CD4-positive, CD25-positive, alpha-beta regulatory T cell (primary cell): ENCODE measurements at regions not wholly inside any gene's neighbourhood (a gene's known extent, or its start where the extent isn't known, plus 50 kb on each side); places are given as distances from the start of the nearest gene placed in this dataset.

Source experiments
- ATAC-seq, 2 donors: fragments of 150-1000 bp; cut with Tn5 transposase; one replicate each; pipeline ENCODE4 v1.10.0; 2021; ENCODE audit warnings: low read depth in 2 of 2, moderate number of reproducible peaks in 2 of 2, moderate library complexity in 1 of 2
- DNase-seq, 3 donors: peaks; one replicate each; pipeline versions ENCODE4 v3.0.0 to v3.0.0-alpha.2; 2012 to 2022; ENCODE audit warnings: mixed read lengths in 1 of 3
- H3K27ac ChIP-seq: one replicate; pipeline ENCODE4 v1.7.0; 2013; ENCODE audit warnings: mild to moderate bottlenecking, low read length; ENCODE audit not compliant: insufficient read depth, poor library complexity, severe bottlenecking
- H3K27me3 ChIP-seq: one replicate; pipeline ENCODE4 v1.7.0; 2013; ENCODE audit warnings: low read length; ENCODE audit not compliant: control insufficient read depth, insufficient read depth
- H3K36me3 ChIP-seq: one replicate; pipeline ENCODE4 v1.7.0; 2013; ENCODE audit warnings: mild to moderate bottlenecking, low read length, moderate library complexity; ENCODE audit not compliant: control insufficient read depth, insufficient read depth
- H3K4me1 ChIP-seq: 2 replicates; pipeline ENCODE4 v1.7.0; 2013; ENCODE audit warnings: mild to moderate bottlenecking, low read length; ENCODE audit not compliant: insufficient read depth, control insufficient read depth, poor library complexity, severe bottlenecking
- H3K4me3 ChIP-seq: one replicate; pipeline ENCODE4 v1.7.0; 2013; ENCODE audit warnings: low read depth, mild to moderate bottlenecking, low read length, moderate library complexity
- H3K9me3 ChIP-seq, 2 experiments: 1 replicate in 1 of 2; 2 replicates in 1 of 2; pipeline ENCODE4 v1.7.0; 2013; ENCODE audit warnings: low read length in 2 of 2, mild to moderate bottlenecking in 1 of 2, moderate library complexity in 1 of 2; ENCODE audit not compliant: control insufficient read depth in 2 of 2
- H3K27ac Mint-ChIP-seq, 3 donors: one replicate each; pipeline ENCODE4 v1.8.0; 2020 to 2022; ENCODE audit warnings: mild to moderate bottlenecking in 3 of 3, mixed read lengths in 3 of 3, moderate library complexity in 2 of 3
- H3K27me3 Mint-ChIP-seq: one replicate; pipeline ENCODE4 v1.8.0; 2022; ENCODE audit warnings: mild to moderate bottlenecking, mixed read lengths
- H3K36me3 Mint-ChIP-seq: one replicate; pipeline ENCODE4 v1.8.0; 2020; ENCODE audit warnings: mixed read lengths
- H3K4me1 Mint-ChIP-seq, 4 donors: one replicate each; pipeline ENCODE4 v1.8.0; 2020 to 2022; ENCODE audit warnings: mixed read lengths in 4 of 4, mild to moderate bottlenecking in 1 of 4
- H3K4me3 Mint-ChIP-seq, 4 donors: one replicate each; pipeline ENCODE4 v1.8.0; 2020 to 2022; ENCODE audit warnings: mild to moderate bottlenecking in 4 of 4, mixed read lengths in 4 of 4, moderate library complexity in 3 of 4
- H3K9me3 Mint-ChIP-seq, 7 donors: one replicate each; pipeline ENCODE4 v1.8.0; 2020 to 2022; ENCODE audit warnings: mixed read lengths in 7 of 7, mild to moderate bottlenecking in 3 of 7, moderate library complexity in 2 of 7

GRCh38 chr1:67897270-67897949 lies 64.1 kb upstream of the GNG12 start:
- Mint-ChIP-seq H3K27me3 (peaks cover 6% of the 10 kb centered on the region), H3K4me1 (no peaks in the 10 kb centered on the region), H3K4me3 (no peak overlapping the region), H3K36me3 (no peaks in the 10 kb centered on the region), H3K9me3 (peaks cover 0 to 9% (median 3%) of the 10 kb centered on the region in 7 donors), H3K27ac (no peak overlapping the region)
- H3K36me3 ChIP-seq: no peaks in the 10 kb centered on the region
- no peaks in the 10 kb centered on the region for H3K4me1 ChIP-seq
- H3K9me3 ChIP-seq: no peaks in the 10 kb centered on the region
- no peak for ATAC-seq
- H3K4me3 ChIP-seq: no peak overlapping the region
- H3K27ac ChIP-seq: no peak overlapping the region
- peaks cover 2% of the 10 kb centered on the region for H3K27me3 ChIP-seq
- DNase-seq: no peak

- no peaks in the 10 kb centered on the region for H3K4me1 Mint-ChIP-seq
- no peak for DNase-seq
- no peak overlapping the region for H3K27ac Mint-ChIP-seq
- H3K27me3 Mint-ChIP-seq: peaks cover 6% of the 10 kb centered on the region
- Histone ChIP-seq H3K4me3 (no peak overlapping the region), H3K4me1 (no peaks in the 10 kb centered on the region), H3K27ac (no peak overlapping the region), H3K36me3 (no peaks in the 10 kb centered on the region), H3K27me3 (peaks cover 2% of the 10 kb centered on the region), H3K9me3 (no peaks in the 10 kb centered on the region)
- ATAC-seq: no peak
- no peaks in the 10 kb centered on the region for H3K36me3 Mint-ChIP-seq
- H3K9me3 Mint-ChIP-seq: peaks cover 0 to 4% (median 1%) of the 10 kb centered on the region in 7 donors
- no peak overlapping the region for H3K4me3 Mint-ChIP-seq
Measured at GRCh38 chr1:67896826-67897225, 63.6 kb upstream of the GNG12 start.

GRCh38 chr1:67894981-67895735 lies 61.9 kb upstream of the GNG12 start:
- Histone ChIP-seq H3K9me3 (no peaks in the 10 kb centered on the region), H3K36me3 (no peaks in the 10 kb centered on the region), H3K27me3 (peaks cover 2% of the 10 kb centered on the region), H3K4me3 (no peak overlapping the region), H3K27ac (no peak overlapping the region), H3K4me1 (no peaks in the 10 kb centered on the region)
- peaks cover 0 to 4% (median 1%) of the 10 kb centered on the region in 7 donors for H3K9me3 Mint-ChIP-seq
- no peak overlapping the region for H3K27ac Mint-ChIP-seq
- H3K27me3 Mint-ChIP-seq: peaks cover 6% of the 10 kb centered on the region
- H3K36me3 Mint-ChIP-seq: no peaks in the 10 kb centered on the region
- H3K4me3 Mint-ChIP-seq: no peak overlapping the region
- DNase-seq: no peak
- ATAC-seq: no peak
- H3K4me1 Mint-ChIP-seq: no peaks in the 10 kb centered on the region

GRCh38 chr1:67893126-67893495 lies 59.8 kb upstream of the GNG12 start:
- peaks cover 2% of the 10 kb centered on the region for H3K27me3 ChIP-seq
- no peak overlapping the region for H3K27ac ChIP-seq
- no peaks in the 10 kb centered on the region for H3K36me3 ChIP-seq
- DNase-seq (no peak), ATAC-seq (no peak)
- H3K4me1 Mint-ChIP-seq: no peaks in the 10 kb centered on the region
- H3K9me3 Mint-ChIP-seq: peaks cover 0 to 4% (median 0%) of the 10 kb centered on the region in 7 donors
- no peaks in the 10 kb centered on the region for H3K36me3 Mint-ChIP-seq
- no peaks in the 10 kb centered on the region for H3K4me1 ChIP-seq
- no peak overlapping the region for H3K4me3 Mint-ChIP-seq
- H3K27ac Mint-ChIP-seq: no peak overlapping the region
- peaks cover 6% of the 10 kb centered on the region for H3K27me3 Mint-ChIP-seq
- H3K9me3 ChIP-seq: no peaks in the 10 kb centered on the region
- no peak overlapping the region for H3K4me3 ChIP-seq

- H3K9me3 ChIP-seq: no peaks in the 10 kb centered on the region
- Mint-ChIP-seq H3K4me1 (no peaks in the 10 kb centered on the region), H3K36me3 (no peaks in the 10 kb centered on the region)
Measured at GRCh38 chr1:67892476-67893125, 59.3 kb upstream of the GNG12 start.

GRCh38 chr1:67890857-67891256 lies 57.6 kb upstream of the GNG12 start:
- Mint-ChIP-seq H3K4me3 (no peak overlapping the region), H3K27me3 (peaks cover 6% of the 10 kb centered on the region), H3K9me3 (peaks cover 0 to 1% (median 0%) of the 10 kb centered on the region in 7 donors), H3K36me3 (no peaks in the 10 kb centered on the region), H3K4me1 (no peaks in the 10 kb centered on the region), H3K27ac (no peak overlapping the region)
- H3K4me3 ChIP-seq: no peak overlapping the region
- no peaks in the 10 kb centered on the region for H3K27me3 ChIP-seq
- no peak overlapping the region for H3K27ac ChIP-seq
- no peaks in the 10 kb centered on the region for H3K4me1 ChIP-seq
- no peaks in the 10 kb centered on the region for H3K9me3 ChIP-seq
- no peak for DNase-seq
- no peak for ATAC-seq
- no peaks in the 10 kb centered on the region for H3K36me3 ChIP-seq

More at GRCh38 chr1:67892476-67893125, 59.3 kb upstream of the GNG12 start:
- DNase-seq: no peak
- Mint-ChIP-seq H3K27ac (no peak overlapping the region), H3K9me3 (peaks cover 0 to 1% (median 0%) of the 10 kb centered on the region in 7 donors), H3K27me3 (peaks cover 6% of the 10 kb centered on the region), H3K4me3 (no peak overlapping the region)
- Histone ChIP-seq H3K36me3 (no peaks in the 10 kb centered on the region), H3K27me3 (no peaks in the 10 kb centered on the region), H3K4me3 (no peak overlapping the region), H3K4me1 (no peaks in the 10 kb centered on the region), H3K27ac (no peak overlapping the region)
- ATAC-seq: no peak

- Histone ChIP-seq H3K27ac (no peak overlapping the region), H3K36me3 (no peaks in the 10 kb centered on the region), H3K4me3 (no peak overlapping the region), H3K27me3 (no peaks in the 10 kb centered on the region), H3K4me1 (no peaks in the 10 kb centered on the region), H3K9me3 (no peaks in the 10 kb centered on the region)
- DNase-seq: no peak
- no peaks in the 10 kb centered on the region for H3K36me3 Mint-ChIP-seq
- ATAC-seq: no peak
- no peak overlapping the region for H3K27ac Mint-ChIP-seq
- peaks cover 7% of the 10 kb centered on the region for H3K27me3 Mint-ChIP-seq
- H3K9me3 Mint-ChIP-seq: peaks cover 0 to 1% (median 0%) of the 10 kb centered on the region in 7 donors
- H3K4me1 Mint-ChIP-seq: no peaks in the 10 kb centered on the region
- no peak overlapping the region for H3K4me3 Mint-ChIP-seq
Measured at GRCh38 chr1:67889953-67890567, 56.8 kb upstream of the GNG12 start.
